Caco-2 (cell line): ENCODE measurements at regions not wholly inside any gene's neighbourhood (a gene's known extent, or its start where the extent isn't known, plus 50 kb on each side); places are given as distances from the start of the nearest gene placed in this dataset.

Source experiments
- BruUV-seq: library from RNA; stranded (reverse); fragments of 400-500 nt; replicated peaks from 2 replicates; lab custom pipeline; 2021; lab: Mats Ljungman, UMichigan
- CTCF ChIA-PET: fragments of 300-600 bp; sonication (Branson Sonifier 250); formaldehyde crosslinking; loops from one replicate; lab custom pipeline; 2022; ENCODE audit warnings: antibody characterized with exemption; lab: Charles Lee
- POLR2A ChIA-PET: fragments of 300-600 bp; sonication (Branson Sonifier 250); formaldehyde crosslinking; loops from one replicate; lab custom pipeline; 2022; ENCODE audit warnings: antibody characterized with exemption; lab: Charles Lee
- DNase-seq, 2 experiments: peaks; one replicate each; pipeline versions ENCODE4 v3.0.0 to v3.0.0-alpha.2; 2020 to 2022
- H3K27me3 ChIP-seq: replicated peaks from 2 replicates; pipeline ENCODE4 v1.6.0; 2011; ENCODE audit warnings: low read length; ENCODE audit not compliant: control insufficient read depth, insufficient read depth
- H3K36me3 ChIP-seq: 2 replicates; pipeline ENCODE4 v1.5.1; 2011; ENCODE audit warnings: low read length; ENCODE audit not compliant: control insufficient read depth, insufficient read depth
- H3K4me1 ChIP-seq: fragments of 250-450 bp; sonication (Bioruptor Pico); 2 replicates; pipeline ENCODE4 v1.5.1; 2020; ENCODE audit warnings: mild to moderate bottlenecking
- H3K4me3 ChIP-seq: 2 replicates; pipeline ENCODE4 v1.5.1; 2011; ENCODE audit warnings: low read depth, mild to moderate bottlenecking, control low read depth, low read length
- H3K9me3 ChIP-seq: fragments of 250-450 bp; sonication (Bioruptor Pico); 2 replicates; pipeline ENCODE4 v1.5.1; 2020; ENCODE audit warnings: mild to moderate bottlenecking, moderate library complexity
- H3K27ac Mint-ChIP-seq: one replicate; pipeline ENCODE4 v1.8.0; 2022; ENCODE audit warnings: mixed read lengths; ENCODE audit not compliant: unreplicated experiment
- H3K27me3 Mint-ChIP-seq: one replicate; pipeline ENCODE4 v1.8.0; 2022; ENCODE audit warnings: mixed read lengths; ENCODE audit not compliant: insufficient read depth, unreplicated experiment
- H3K36me3 Mint-ChIP-seq: one replicate; pipeline ENCODE4 v1.8.0; 2022; ENCODE audit warnings: mild to moderate bottlenecking, mixed read lengths; ENCODE audit not compliant: insufficient read depth, unreplicated experiment
- H3K4me1 Mint-ChIP-seq: one replicate; pipeline ENCODE4 v1.8.0; 2022; ENCODE audit warnings: low read depth, mixed read lengths; ENCODE audit not compliant: unreplicated experiment
- H3K4me3 Mint-ChIP-seq: one replicate; pipeline ENCODE4 v1.8.0; 2022; ENCODE audit warnings: mild to moderate bottlenecking, moderate library complexity, mixed read lengths; ENCODE audit not compliant: unreplicated experiment
- H3K9me3 Mint-ChIP-seq: one replicate; pipeline ENCODE4 v1.8.0; 2022; ENCODE audit warnings: mixed read lengths; ENCODE audit not compliant: unreplicated experiment
- intact Hi-C: fragments of 100-400 bp; cut with micrococcal nuclease; formaldehyde crosslinking; loops from one replicate; pipeline ENCODE4 v1.10.0; 2022; ENCODE audit not compliant: unreplicated experiment
- TF ChIP-seq, protein P1 (sequence below), 2 experiments: fragments of 200-600 bp in 1 of 2; IDR thresholded peaks; 1 replicate in 1 of 2; 2 replicates in 1 of 2; pipeline versions ENCODE4 v1.5.1 to v1.8.0; 2011 to 2022; ENCODE audit warnings: antibody characterized with exemption in 1 of 2, control low read depth in 1 of 2, inconsistent platforms in 1 of 2, low read depth in 1 of 2, low read length in 1 of 2, mild to moderate bottlenecking in 1 of 2, moderate library complexity in 1 of 2; ENCODE audit not compliant: insufficient read depth in 1 of 2, severe bottlenecking in 1 of 2, unreplicated experiment in 1 of 2

GRCh38 chr2:239584986-239585385 lies 184.2 kb upstream of the HDAC4 start:
- BruUV-seq = no TSS peak
- no peak for DNase-seq
- H3K4me3 ChIP-seq = no peak overlapping the region
- H3K36me3 ChIP-seq = no peaks in the 10 kb centered on the region
- no peaks in the 10 kb centered on the region for H3K27me3 Mint-ChIP-seq
- H3K4me3 Mint-ChIP-seq = no peak overlapping the region
- no peaks in the 10 kb centered on the region for H3K9me3 Mint-ChIP-seq
- no peaks in the 10 kb centered on the region for H3K36me3 Mint-ChIP-seq
- CTCF ChIA-PET = no interaction called here
- H3K4me1 ChIP-seq = no peaks in the 10 kb centered on the region
- no peaks in the 10 kb centered on the region for H3K27me3 ChIP-seq
- TF ChIP-seq, protein P1, sequence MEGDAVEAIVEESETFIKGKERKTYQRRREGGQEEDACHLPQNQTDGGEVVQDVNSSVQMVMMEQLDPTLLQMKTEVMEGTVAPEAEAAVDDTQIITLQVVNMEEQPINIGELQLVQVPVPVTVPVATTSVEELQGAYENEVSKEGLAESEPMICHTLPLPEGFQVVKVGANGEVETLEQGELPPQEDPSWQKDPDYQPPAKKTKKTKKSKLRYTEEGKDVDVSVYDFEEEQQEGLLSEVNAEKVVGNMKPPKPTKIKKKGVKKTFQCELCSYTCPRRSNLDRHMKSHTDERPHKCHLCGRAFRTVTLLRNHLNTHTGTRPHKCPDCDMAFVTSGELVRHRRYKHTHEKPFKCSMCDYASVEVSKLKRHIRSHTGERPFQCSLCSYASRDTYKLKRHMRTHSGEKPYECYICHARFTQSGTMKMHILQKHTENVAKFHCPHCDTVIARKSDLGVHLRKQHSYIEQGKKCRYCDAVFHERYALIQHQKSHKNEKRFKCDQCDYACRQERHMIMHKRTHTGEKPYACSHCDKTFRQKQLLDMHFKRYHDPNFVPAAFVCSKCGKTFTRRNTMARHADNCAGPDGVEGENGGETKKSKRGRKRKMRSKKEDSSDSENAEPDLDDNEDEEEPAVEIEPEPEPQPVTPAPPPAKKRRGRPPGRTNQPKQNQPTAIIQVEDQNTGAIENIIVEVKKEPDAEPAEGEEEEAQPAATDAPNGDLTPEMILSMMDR (IDR thresholded peaks at IDR 0.05; ENCODE audit: insufficient read depth in 1 of 2, low read depth in 1 of 2, low read length in 1 of 2, severe bottlenecking in 1 of 2, unreplicated experiment in 1 of 2) = no peak
- H3K9me3 ChIP-seq = no peaks in the 10 kb centered on the region
- POLR2A ChIA-PET = no interaction called here
- peaks cover 6% of the 10 kb centered on the region for H3K4me1 Mint-ChIP-seq
- intact Hi-C loops = no loop called here
- H3K27ac Mint-ChIP-seq = no peak overlapping the region

DNA sequence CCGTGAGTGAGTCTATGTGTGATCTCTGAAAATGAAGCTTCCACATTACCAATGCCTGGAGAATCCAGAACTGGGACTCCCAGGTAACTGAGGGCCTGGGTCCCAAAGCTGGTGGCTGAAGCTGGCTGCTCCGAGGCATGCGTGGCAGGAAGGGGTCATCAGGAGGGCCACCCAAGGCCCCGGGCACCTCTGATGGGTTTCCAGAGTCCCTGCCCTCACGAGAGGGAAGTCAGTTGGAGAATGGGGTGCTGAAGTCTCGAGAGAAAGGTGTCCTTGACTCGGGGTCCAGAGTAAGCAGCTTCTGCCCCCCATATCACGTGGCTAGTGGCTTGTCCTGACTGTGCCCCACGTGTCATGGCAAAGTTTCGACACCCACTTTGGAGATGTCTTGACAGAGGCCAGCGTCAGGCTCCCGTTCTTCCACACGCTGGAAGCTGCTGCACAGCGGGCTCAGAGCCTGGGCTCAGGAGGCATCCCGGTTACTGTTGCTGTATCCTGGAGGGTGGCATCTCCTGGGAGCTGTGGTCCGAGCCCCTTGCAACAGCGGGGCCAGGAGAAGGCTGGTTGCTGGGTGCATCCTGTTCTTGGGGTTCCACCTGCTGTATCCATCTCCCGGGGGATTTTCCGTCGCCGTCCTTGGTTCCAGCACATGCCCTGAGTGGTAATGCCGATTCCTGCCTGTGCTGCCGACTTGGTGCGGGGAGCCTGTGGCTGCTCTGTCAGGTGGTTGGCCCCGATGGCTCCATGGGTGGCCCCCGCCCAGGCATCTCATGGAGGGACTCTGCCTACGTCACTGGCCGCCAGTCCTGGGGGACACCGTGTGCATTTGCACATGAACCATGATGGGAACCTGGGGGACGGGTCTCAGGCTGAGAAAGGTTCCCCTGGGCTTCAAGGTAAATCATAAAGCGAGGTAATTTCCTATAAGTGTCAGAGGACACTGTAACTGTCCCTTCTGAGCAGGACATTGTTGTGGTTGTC lies 183.3 kb upstream of the HDAC4 start:
- no peaks in the 10 kb centered on the region for H3K9me3 Mint-ChIP-seq
- peaks cover 14% of the 10 kb centered on the region for H3K4me1 Mint-ChIP-seq
- intact Hi-C loops = no loop called here
- no peaks in the 10 kb centered on the region for H3K9me3 ChIP-seq
- no peaks in the 10 kb centered on the region for H3K36me3 ChIP-seq
- H3K4me3 ChIP-seq = no peak overlapping the region
- no peaks in the 10 kb centered on the region for H3K27me3 ChIP-seq
- DNase-seq = no peak
- no peaks in the 10 kb centered on the region for H3K4me1 ChIP-seq
- POLR2A ChIA-PET = no interaction called here
- TF ChIP-seq, protein P1 (IDR thresholded peaks at IDR 0.05; ENCODE audit: insufficient read depth in 1 of 2, low read depth in 1 of 2, low read length in 1 of 2, severe bottlenecking in 1 of 2, unreplicated experiment in 1 of 2) = no peak
- H3K27me3 Mint-ChIP-seq = no peaks in the 10 kb centered on the region
- CTCF ChIA-PET = no interaction called here
- H3K27ac Mint-ChIP-seq = no peak overlapping the region
- H3K4me3 Mint-ChIP-seq = no peak overlapping the region
- H3K36me3 Mint-ChIP-seq = no peaks in the 10 kb centered on the region
- BruUV-seq = no TSS peak

GRCh38 chr2:239583171-239583878 lies 182.5 kb upstream of the HDAC4 start:
- no peaks in the 10 kb centered on the region for H3K36me3 ChIP-seq
- BruUV-seq = no TSS peak
- H3K9me3 ChIP-seq = no peaks in the 10 kb centered on the region
- no peaks in the 10 kb centered on the region for H3K27me3 ChIP-seq
- H3K4me3 Mint-ChIP-seq = no peak overlapping the region
- TF ChIP-seq, protein P1 (IDR thresholded peaks at IDR 0.05; ENCODE audit: insufficient read depth in 1 of 2, low read depth in 1 of 2, low read length in 1 of 2, severe bottlenecking in 1 of 2, unreplicated experiment in 1 of 2) = no peak
- no peak overlapping the region for H3K4me3 ChIP-seq
- H3K27me3 Mint-ChIP-seq = no peaks in the 10 kb centered on the region
- no peaks in the 10 kb centered on the region for H3K9me3 Mint-ChIP-seq
- H3K36me3 Mint-ChIP-seq = no peaks in the 10 kb centered on the region
- intact Hi-C loops = no loop called here
- ChIA-PET CTCF (no interaction called here), POLR2A (no interaction called here)
- no peak for DNase-seq
- H3K4me1 ChIP-seq = no peaks in the 10 kb centered on the region
- no peak overlapping the region for H3K27ac Mint-ChIP-seq
- H3K4me1 Mint-ChIP-seq = peaks cover 14% of the 10 kb centered on the region
